Panc1 (cell line): ENCODE measurements at regions not wholly inside any gene's neighbourhood (a gene's known extent, or its start where the extent isn't known, plus 50 kb on each side); places are given as distances from the start of the nearest gene placed in this dataset.

Experiments used
- POLR2AphosphoS5 ChIP-seq: IDR thresholded peaks from 2 replicates; pipeline ENCODE4 v1.6.1; 2012; ENCODE audit warnings: mild to moderate bottlenecking, low read depth, low read length, moderate library complexity
- SIN3A ChIP-seq: IDR thresholded peaks from 2 replicates; pipeline ENCODE4 v1.6.1; 2012; ENCODE audit warnings: low read depth, mild to moderate bottlenecking, low read length, moderate library complexity, borderline replicate concordance; ENCODE audit not compliant: insufficient read depth
- TF ChIP-seq, protein P1 (sequence below): fragments of 450-650 bp; IDR thresholded peaks from 2 replicates; pipeline ENCODE4 v1.5.1; 2017; ENCODE audit warnings: mild to moderate bottlenecking

DNA sequence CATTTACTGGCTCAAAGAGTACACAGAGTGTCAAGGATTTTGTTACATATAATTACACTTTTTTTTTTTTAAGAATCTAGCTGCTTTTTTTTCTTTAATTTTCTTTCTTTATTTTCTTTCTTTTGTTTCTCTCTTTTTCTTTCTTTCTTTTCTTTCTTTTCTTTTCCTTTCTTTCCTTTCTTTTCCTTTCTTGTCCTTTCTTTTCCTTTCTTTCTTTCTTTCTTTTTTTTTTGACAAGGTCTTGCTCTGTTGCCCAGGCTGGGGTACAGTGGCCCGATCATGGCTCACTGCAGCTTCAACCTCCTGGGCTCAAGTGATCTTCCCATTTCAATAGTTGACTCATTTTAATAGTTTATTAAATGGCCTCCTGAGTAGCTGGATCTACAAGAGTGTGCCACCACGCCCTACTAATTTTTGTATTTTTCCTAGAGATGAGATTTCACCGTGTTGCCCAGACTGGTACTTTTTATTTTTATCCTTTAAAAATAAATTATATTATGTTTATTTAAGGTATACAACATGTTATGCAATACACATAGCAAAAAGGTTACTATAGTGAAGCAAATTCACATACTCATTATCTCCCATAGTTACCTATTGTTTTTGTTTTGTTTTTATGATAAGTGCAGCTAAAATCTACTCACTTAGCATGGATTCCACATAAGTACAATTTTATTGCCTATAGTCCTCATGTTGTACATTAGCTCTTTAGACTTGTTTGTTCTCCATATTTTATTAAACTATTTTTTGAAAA, 381.5 kb upstream of the KLF4 start:
- TF ChIP-seq POLR2AphosphoS5 (no peak), SIN3A (no peak)
- TF ChIP-seq, protein P1, sequence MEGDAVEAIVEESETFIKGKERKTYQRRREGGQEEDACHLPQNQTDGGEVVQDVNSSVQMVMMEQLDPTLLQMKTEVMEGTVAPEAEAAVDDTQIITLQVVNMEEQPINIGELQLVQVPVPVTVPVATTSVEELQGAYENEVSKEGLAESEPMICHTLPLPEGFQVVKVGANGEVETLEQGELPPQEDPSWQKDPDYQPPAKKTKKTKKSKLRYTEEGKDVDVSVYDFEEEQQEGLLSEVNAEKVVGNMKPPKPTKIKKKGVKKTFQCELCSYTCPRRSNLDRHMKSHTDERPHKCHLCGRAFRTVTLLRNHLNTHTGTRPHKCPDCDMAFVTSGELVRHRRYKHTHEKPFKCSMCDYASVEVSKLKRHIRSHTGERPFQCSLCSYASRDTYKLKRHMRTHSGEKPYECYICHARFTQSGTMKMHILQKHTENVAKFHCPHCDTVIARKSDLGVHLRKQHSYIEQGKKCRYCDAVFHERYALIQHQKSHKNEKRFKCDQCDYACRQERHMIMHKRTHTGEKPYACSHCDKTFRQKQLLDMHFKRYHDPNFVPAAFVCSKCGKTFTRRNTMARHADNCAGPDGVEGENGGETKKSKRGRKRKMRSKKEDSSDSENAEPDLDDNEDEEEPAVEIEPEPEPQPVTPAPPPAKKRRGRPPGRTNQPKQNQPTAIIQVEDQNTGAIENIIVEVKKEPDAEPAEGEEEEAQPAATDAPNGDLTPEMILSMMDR: no peak
